Mesenchymal stem cell (in vitro differentiated cells and primary cell): ENCODE measurements at regions not wholly inside any gene's neighbourhood (a gene's known extent, or its start where the extent isn't known, plus 50 kb on each side); places are given as distances from the start of the nearest gene placed in this dataset.

Experiments
- DNase-seq: peaks from one replicate; pipeline ENCODE4 v3.0.0-alpha.2; 2013
- H2AFZ ChIP-seq: one replicate; pipeline ENCODE4 v1.6.1; 2013; ENCODE audit warnings: low read depth, mild to moderate bottlenecking, control low read depth, inconsistent platforms, low read length, moderate library complexity
- H2AK5ac ChIP-seq: 2 replicates; pipeline ENCODE4 v1.6.1; 2013; ENCODE audit warnings: low read length, moderate library complexity, mild to moderate bottlenecking, inconsistent platforms; ENCODE audit not compliant: severe bottlenecking
- H2BK120ac ChIP-seq: one replicate; pipeline ENCODE4 v1.6.1; 2013; ENCODE audit warnings: low read depth, mild to moderate bottlenecking, inconsistent platforms, low read length, moderate library complexity
- H2BK12ac ChIP-seq, 2 experiments: one replicate each; pipeline ENCODE4 v1.6.1; 2013; ENCODE audit warnings: inconsistent platforms in 2 of 2, low read length in 2 of 2, mild to moderate bottlenecking in 2 of 2, moderate library complexity in 2 of 2, control low read depth in 1 of 2
- H2BK15ac ChIP-seq: one replicate; pipeline ENCODE4 v1.6.1; 2013; ENCODE audit warnings: mild to moderate bottlenecking, low read depth, inconsistent platforms; ENCODE audit not compliant: poor library complexity, severe bottlenecking
- H2BK5ac ChIP-seq: 2 replicates; pipeline ENCODE4 v1.6.1; 2013; ENCODE audit warnings: low read depth, mild to moderate bottlenecking, low read length, control low read depth, inconsistent platforms; ENCODE audit not compliant: poor library complexity, severe bottlenecking
- H3K14ac ChIP-seq, 2 experiments: one replicate each; pipeline ENCODE4 v1.6.1; 2013; ENCODE audit warnings: inconsistent platforms in 2 of 2, low read length in 2 of 2, control low read depth in 1 of 2, mild to moderate bottlenecking in 1 of 2, moderate library complexity in 1 of 2
- H3K18ac ChIP-seq, 2 experiments: one replicate each; pipeline ENCODE4 v1.6.1; 2013; ENCODE audit warnings: inconsistent platforms in 2 of 2, low read length in 2 of 2, control low read depth in 1 of 2, low read depth in 1 of 2, mild to moderate bottlenecking in 1 of 2
- H3K23ac ChIP-seq, 2 experiments: one replicate each; pipeline ENCODE4 v1.6.1; 2013; ENCODE audit warnings: inconsistent platforms in 2 of 2, low read length in 2 of 2, mild to moderate bottlenecking in 2 of 2, moderate library complexity in 2 of 2, control low read depth in 1 of 2
- H3K27ac ChIP-seq: 2 replicates; pipeline ENCODE4 v1.5.1; 2013; ENCODE audit warnings: mild to moderate bottlenecking, moderate library complexity, low read length, control low read depth, inconsistent platforms; ENCODE audit not compliant: poor library complexity, severe bottlenecking
- H3K27me3 ChIP-seq, 2 experiments: 2 replicates each; pipeline versions ENCODE4 v1.6.1 to v1.7.0; 2013; ENCODE audit warnings: low read length in 2 of 2, mild to moderate bottlenecking in 2 of 2, moderate library complexity in 2 of 2, control low read depth in 1 of 2, inconsistent platforms in 1 of 2; ENCODE audit not compliant: control insufficient read depth in 1 of 2, insufficient read depth in 1 of 2
- H3K36me3 ChIP-seq, 2 experiments: 2 replicates each; pipeline versions ENCODE4 v1.6.1 to v1.7.0; 2013; ENCODE audit warnings: low read length in 2 of 2, control low read depth in 1 of 2, inconsistent platforms in 1 of 2, low read depth in 1 of 2, mild to moderate bottlenecking in 1 of 2; ENCODE audit not compliant: insufficient read depth in 2 of 2, control insufficient read depth in 1 of 2
- H3K4ac ChIP-seq, 2 experiments: one replicate each; pipeline ENCODE4 v1.6.1; 2013; ENCODE audit warnings: inconsistent platforms in 2 of 2, low read length in 2 of 2, mild to moderate bottlenecking in 2 of 2, moderate library complexity in 2 of 2, control low read depth in 1 of 2, low read depth in 1 of 2
- H3K4me1 ChIP-seq: 2 replicates; pipeline ENCODE4 v1.6.1; 2013; ENCODE audit warnings: low read depth, low read length, control low read depth; ENCODE audit not compliant: control insufficient read depth, insufficient read depth
- H3K4me2 ChIP-seq: 2 replicates; pipeline ENCODE4 v1.6.1; 2013; ENCODE audit warnings: low read length, mild to moderate bottlenecking, inconsistent platforms; ENCODE audit not compliant: poor library complexity, severe bottlenecking
- H3K4me3 ChIP-seq, 2 experiments: 2 replicates each; pipeline versions ENCODE4 v1.5.1 to v1.7.0; 2013; ENCODE audit warnings: low read length in 2 of 2, mild to moderate bottlenecking in 2 of 2, control low read depth in 1 of 2, low read depth in 1 of 2; ENCODE audit not compliant: insufficient read depth in 1 of 2
- H3K79me1 ChIP-seq: replicated peaks from 2 replicates; pipeline ENCODE4 v1.6.1; 2013; ENCODE audit warnings: mild to moderate bottlenecking, control low read depth, low read length, inconsistent platforms; ENCODE audit not compliant: poor library complexity, severe bottlenecking
- H3K9ac ChIP-seq: 2 replicates; pipeline ENCODE4 v1.7.0; 2013; ENCODE audit warnings: mild to moderate bottlenecking, low read length, moderate library complexity
- H3K9me3 ChIP-seq: 2 replicates; pipeline ENCODE4 v1.7.0; 2013; ENCODE audit warnings: mild to moderate bottlenecking, low read length; ENCODE audit not compliant: control insufficient read depth
- H4K8ac ChIP-seq: one replicate; pipeline ENCODE4 v1.6.1; 2013; ENCODE audit warnings: inconsistent platforms, mild to moderate bottlenecking, low read length, moderate library complexity
- H4K91ac ChIP-seq: one replicate; pipeline ENCODE4 v1.6.1; 2013; ENCODE audit warnings: mild to moderate bottlenecking, low read length, inconsistent platforms
- WGBS: methylation state at CpG from one replicate; pipeline ENCODE4 v1.1.7; 2013; ENCODE audit warnings: mixed read lengths; 5-methylcytosine and 5-hydroxymethylcytosine counted together

GRCh38 chr4:158008551-158009218, 164.1 kb downstream of the GASK1B start:
- Histone ChIP-seq H4K8ac (peak overlapping the region; percentile 54), H3K9ac (no peak overlapping the region), H2BK120ac (no peak overlapping the region), H2AK5ac (peak overlapping the region; percentile 93), H3K4ac (no peak overlapping the region), H3K27me3 (no peaks in the 10 kb centered on the region), H3K27ac (peak overlapping the region; percentile 99), H3K36me3 (no peaks in the 10 kb centered on the region), H2BK15ac (no peak overlapping the region), H3K14ac (no peak overlapping the region), H2BK5ac (peak overlapping the region; percentile 96), H2AFZ (no peak overlapping the region), H2BK12ac (peak overlapping the region in 1 of 2 experiments; percentile 75), H3K23ac (no peak overlapping the region), H3K4me2 (no peak overlapping the region), H3K79me1 (no peaks in the 10 kb centered on the region), H3K4me1 (peaks cover 9% of the 10 kb centered on the region), H3K18ac (peak overlapping the region; percentile 19 to 48), H3K9me3 (no peaks in the 10 kb centered on the region), H3K4me3 (no peak overlapping the region), H4K91ac (no peak overlapping the region)
- WGBS = 94% methylated on average over 4 of the region's 6 CpGs
- DNase-seq = no peak

- peak overlapping the region; percentile 64 for H3K27ac ChIP-seq
- 88% methylated on average over 2 of the region's 3 CpGs for WGBS
- H2BK120ac ChIP-seq = no peak overlapping the region
- no peak overlapping the region for H2AFZ ChIP-seq
- H3K4me2 ChIP-seq = no peak overlapping the region
- H3K9me3 ChIP-seq = no peaks in the 10 kb centered on the region
- no peak overlapping the region for H3K14ac ChIP-seq
- no peak overlapping the region for H3K4ac ChIP-seq
- peak overlapping the region; percentile 57 for H2BK5ac ChIP-seq
- H3K4me3 ChIP-seq = no peak overlapping the region
- H3K18ac ChIP-seq = peak overlapping the region in 1 of 2 experiments; percentile 18
- H3K4me1 ChIP-seq = peaks cover 9% of the 10 kb centered on the region
- no peak for DNase-seq
- H3K27me3 ChIP-seq = no peaks in the 10 kb centered on the region
- H3K23ac ChIP-seq = peak overlapping the region in 1 of 2 experiments; percentile 9
- H3K9ac ChIP-seq = peak overlapping the region; percentile 16
- no peaks in the 10 kb centered on the region for H3K36me3 ChIP-seq
- H4K8ac ChIP-seq = no peak overlapping the region
- H4K91ac ChIP-seq = peak overlapping the region; percentile 39
- H2BK12ac ChIP-seq = no peak overlapping the region
- H2BK15ac ChIP-seq = no peak overlapping the region
- peak overlapping the region; percentile 57 for H2AK5ac ChIP-seq
- H3K79me1 ChIP-seq = no peaks in the 10 kb centered on the region
These were observed 165.3 kb downstream of the GASK1B start for GRCh38 chr4:158007566-158007965.

DNA sequence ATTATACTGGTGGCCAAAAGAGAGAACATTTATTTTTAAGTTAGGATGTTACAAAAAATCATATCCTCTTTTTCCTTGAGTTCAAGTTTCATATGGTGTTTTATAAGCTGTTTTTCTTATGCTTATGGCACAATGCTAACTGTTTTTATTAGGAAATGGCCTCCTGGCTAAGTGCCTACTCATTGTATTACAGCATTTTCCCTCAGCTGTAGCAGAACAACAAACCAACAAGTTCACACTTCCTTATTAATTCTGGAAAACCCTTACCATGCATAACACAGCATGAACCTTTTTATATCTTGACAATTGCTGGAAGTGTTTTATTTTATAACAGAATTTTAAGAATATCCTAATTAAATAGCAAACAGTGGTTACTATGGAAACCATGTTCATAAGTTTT, 165.8 kb downstream of the GASK1B start:
- H3K4me1 ChIP-seq = peaks cover 9% of the 10 kb centered on the region
- H2AK5ac ChIP-seq = no peak overlapping the region
- no peak overlapping the region for H3K4me2 ChIP-seq
- H3K79me1 ChIP-seq = no peaks in the 10 kb centered on the region
- H3K9me3 ChIP-seq = no peaks in the 10 kb centered on the region
- H2BK15ac ChIP-seq = no peak overlapping the region
- no peak overlapping the region for H3K14ac ChIP-seq
- H3K4me3 ChIP-seq = no peak overlapping the region
- no peaks in the 10 kb centered on the region for H3K27me3 ChIP-seq
- no peak overlapping the region for H3K23ac ChIP-seq
- no peaks in the 10 kb centered on the region for H3K36me3 ChIP-seq
- no peak overlapping the region for H3K4ac ChIP-seq
- H3K18ac ChIP-seq = no peak overlapping the region
- no peak overlapping the region for H2AFZ ChIP-seq
- DNase-seq = no peak
- no peak overlapping the region for H4K8ac ChIP-seq
- H2BK12ac ChIP-seq = no peak overlapping the region
- no peak overlapping the region for H2BK5ac ChIP-seq
- H2BK120ac ChIP-seq = no peak overlapping the region
- H4K91ac ChIP-seq = no peak overlapping the region
- peak overlapping the region; percentile 25 for H3K9ac ChIP-seq
- no peak overlapping the region for H3K27ac ChIP-seq

GRCh38 chr4:158005021-158005420, 167.8 kb downstream of the GASK1B start:
- H2BK12ac ChIP-seq = no peak overlapping the region
- H2BK15ac ChIP-seq = no peak overlapping the region
- no peak overlapping the region for H3K4me3 ChIP-seq
- no peaks in the 10 kb centered on the region for H3K9me3 ChIP-seq
- no peak overlapping the region for H3K27ac ChIP-seq
- DNase-seq = no peak
- no peak overlapping the region for H3K4me2 ChIP-seq
- no peak overlapping the region for H3K14ac ChIP-seq
- no peak overlapping the region for H2BK120ac ChIP-seq
- no peak overlapping the region for H3K23ac ChIP-seq
- H4K8ac ChIP-seq = no peak overlapping the region
- H2BK5ac ChIP-seq = no peak overlapping the region
- H3K4ac ChIP-seq = no peak overlapping the region
- peaks cover 4% of the 10 kb centered on the region for H3K4me1 ChIP-seq
- H4K91ac ChIP-seq = no peak overlapping the region
- no peaks in the 10 kb centered on the region for H3K36me3 ChIP-seq
- H3K79me1 ChIP-seq = no peaks in the 10 kb centered on the region
- H3K18ac ChIP-seq = peak overlapping the region in 1 of 2 experiments; percentile 43
- H2AFZ ChIP-seq = no peak overlapping the region
- WGBS = 100% methylated on average over 1 of the region's 2 CpGs
- H3K27me3 ChIP-seq = no peaks in the 10 kb centered on the region
- H3K9ac ChIP-seq = no peak overlapping the region
- peak overlapping the region; percentile 16 for H2AK5ac ChIP-seq
